Coronary artery (tissue), 2 donors: ENCODE measurements at regions not wholly inside any gene's neighbourhood (a gene's known extent, or its start where the extent isn't known, plus 50 kb on each side); places are given as distances from the start of the nearest gene placed in this dataset.

Source experiments
- DNase-seq: peaks from one replicate; pipeline ENCODE4 v3.0.0-alpha.2; 2017; ENCODE audit warnings: low spot score
- H3K27ac ChIP-seq, 2 donors: fragments of 200-600 bp; sonication (generic); one replicate each; pipeline ENCODE4 v1.5.1; 2016 to 2019
- H3K4me3 ChIP-seq: fragments of 200-600 bp; sonication (generic); 2 replicates; pipeline ENCODE4 v1.5.1; 2016; ENCODE audit warnings: mild to moderate bottlenecking, moderate library complexity
- TF ChIP-seq, protein P1 (sequence below): fragments of 200-600 bp; sonication (generic); IDR thresholded peaks from one replicate; pipeline ENCODE4 v1.5.1; 2019; ENCODE audit warnings: antibody characterized with exemption

DNA sequence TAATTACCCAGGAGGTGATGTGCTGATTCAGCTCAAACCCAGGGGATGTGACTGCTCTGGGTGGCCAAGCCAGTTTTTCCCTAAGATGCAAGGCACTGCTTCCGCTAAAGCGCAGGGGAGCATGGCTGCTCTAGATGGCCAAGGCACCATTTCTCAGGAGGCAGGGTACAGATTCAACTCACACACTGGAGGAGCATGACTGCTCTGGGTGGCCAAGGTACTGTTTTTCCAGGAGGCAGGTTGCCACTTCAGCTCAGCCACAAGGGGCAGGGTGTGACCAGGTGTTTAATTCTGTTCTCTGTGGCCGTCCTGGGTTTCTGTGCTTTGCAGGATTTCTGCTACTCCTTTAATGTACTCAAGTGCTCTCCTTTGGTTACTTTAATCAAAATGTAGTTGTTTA is 659.3 kb upstream of the ARRDC4 start:
- TF ChIP-seq, protein P1, sequence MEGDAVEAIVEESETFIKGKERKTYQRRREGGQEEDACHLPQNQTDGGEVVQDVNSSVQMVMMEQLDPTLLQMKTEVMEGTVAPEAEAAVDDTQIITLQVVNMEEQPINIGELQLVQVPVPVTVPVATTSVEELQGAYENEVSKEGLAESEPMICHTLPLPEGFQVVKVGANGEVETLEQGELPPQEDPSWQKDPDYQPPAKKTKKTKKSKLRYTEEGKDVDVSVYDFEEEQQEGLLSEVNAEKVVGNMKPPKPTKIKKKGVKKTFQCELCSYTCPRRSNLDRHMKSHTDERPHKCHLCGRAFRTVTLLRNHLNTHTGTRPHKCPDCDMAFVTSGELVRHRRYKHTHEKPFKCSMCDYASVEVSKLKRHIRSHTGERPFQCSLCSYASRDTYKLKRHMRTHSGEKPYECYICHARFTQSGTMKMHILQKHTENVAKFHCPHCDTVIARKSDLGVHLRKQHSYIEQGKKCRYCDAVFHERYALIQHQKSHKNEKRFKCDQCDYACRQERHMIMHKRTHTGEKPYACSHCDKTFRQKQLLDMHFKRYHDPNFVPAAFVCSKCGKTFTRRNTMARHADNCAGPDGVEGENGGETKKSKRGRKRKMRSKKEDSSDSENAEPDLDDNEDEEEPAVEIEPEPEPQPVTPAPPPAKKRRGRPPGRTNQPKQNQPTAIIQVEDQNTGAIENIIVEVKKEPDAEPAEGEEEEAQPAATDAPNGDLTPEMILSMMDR: no peak
- no peak overlapping the region for H3K4me3 ChIP-seq
- no peak for DNase-seq
- H3K27ac ChIP-seq: no peak overlapping the region

DNA sequence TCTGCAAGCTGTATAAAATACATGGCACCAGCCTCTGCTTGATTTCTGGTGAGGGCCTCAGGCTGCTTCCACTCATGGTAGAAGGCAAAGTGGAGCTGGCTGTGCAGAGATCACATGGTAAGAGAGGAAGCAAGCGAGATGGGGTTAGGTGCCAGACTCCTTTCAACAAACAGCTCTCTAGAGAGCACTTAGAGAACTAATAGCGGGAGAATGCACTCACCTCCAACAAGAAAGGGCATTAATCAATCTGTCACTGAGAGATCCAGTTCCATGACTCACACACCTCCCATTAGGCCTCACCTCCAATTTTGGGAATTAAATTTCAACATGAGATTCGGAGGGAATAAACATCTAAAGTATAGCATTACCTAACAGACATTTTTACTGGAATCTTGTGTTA is 644.1 kb upstream of the ARRDC4 start:
- DNase-seq: no peak
- Histone ChIP-seq H3K27ac (no peak overlapping the region), H3K4me3 (no peak overlapping the region)
- TF ChIP-seq, protein P1: no peak

DNA sequence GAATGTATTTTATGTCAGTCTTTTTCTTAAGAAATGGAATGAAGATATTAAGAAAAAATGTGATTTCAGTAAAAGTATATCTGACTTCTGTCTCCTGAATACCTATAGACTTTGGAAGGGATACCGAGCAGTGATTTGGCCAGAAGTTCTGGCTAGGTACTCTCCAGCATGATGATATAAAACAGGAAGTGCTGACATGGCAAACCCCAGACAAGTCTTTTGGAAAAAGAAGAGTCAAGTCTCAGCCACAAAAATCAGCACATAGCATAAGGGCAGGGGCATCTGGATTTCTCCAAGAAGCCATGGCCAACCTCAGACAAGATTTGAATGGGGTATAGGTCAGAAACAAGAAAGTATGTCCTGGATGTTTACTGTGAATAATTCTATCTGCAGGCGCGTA is 643.3 kb upstream of the ARRDC4 start:
- H3K27ac ChIP-seq: no peak overlapping the region
- no peak overlapping the region for H3K4me3 ChIP-seq
- TF ChIP-seq, protein P1: no peak
- DNase-seq: no peak

- Histone ChIP-seq H3K4me3 (no peak overlapping the region), H3K27ac (no peak overlapping the region)
- TF ChIP-seq, protein P1: no peak
- no peak for DNase-seq
Observed at GRCh38 chr15:97319291-97319690, 641.2 kb upstream of the ARRDC4 start.

GRCh38 chr15:97346221-97346620 is 614.3 kb upstream of the ARRDC4 start:
- TF ChIP-seq, protein P1: no peak
- Histone ChIP-seq H3K27ac (no peak overlapping the region), H3K4me3 (no peak overlapping the region)
- DNase-seq: no peak

DNA sequence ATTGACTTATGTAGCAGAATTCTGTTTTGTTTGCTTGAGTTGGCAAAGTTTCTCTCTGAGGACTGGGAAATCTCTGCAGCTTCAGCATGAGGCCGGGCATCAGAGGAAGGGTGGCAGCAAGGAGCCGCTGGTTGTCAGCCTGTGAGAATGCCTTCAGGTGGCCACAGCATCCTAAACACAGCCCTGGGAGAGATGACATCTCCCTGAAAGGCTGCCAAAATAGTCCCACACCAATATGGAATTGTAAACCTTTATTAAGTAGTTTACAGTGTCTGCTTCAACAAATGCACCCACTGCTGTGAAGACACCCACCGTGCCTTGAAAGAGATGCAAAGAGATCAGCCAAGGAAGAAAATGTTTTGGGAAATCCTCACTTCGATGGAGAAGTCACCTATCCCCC is 609.7 kb upstream of the ARRDC4 start:
- Histone ChIP-seq H3K4me3 (no peak overlapping the region), H3K27ac (no peak overlapping the region)
- DNase-seq: no peak
- TF ChIP-seq, protein P1: no peak

- TF ChIP-seq, protein P1: no peak
- no peak for DNase-seq
- H3K27ac ChIP-seq: no peak overlapping the region
- H3K4me3 ChIP-seq: no peak overlapping the region
Observed at GRCh38 chr15:97383516-97383915, 577.0 kb upstream of the ARRDC4 start.
